ENCODE measurements at regions not wholly inside any gene's neighbourhood (a gene's known extent, or its start where the extent isn't known, plus 50 kb on each side); places are given as distances from the start of the nearest gene placed in this dataset.

- TF ChIP-seq POLR2AphosphoS5 (IDR thresholded peaks at IDR 0.05; ENCODE audit: low read depth): no peak
- no peak for TF ChIP-seq CTCF (IDR thresholded peaks at IDR 0.05; ENCODE audit: insufficient read depth, low read length)
Observed at GRCh38 chr15:29988701-29989100, 94.1 kb upstream of the GOLGA8J start.
